SK-N-SH (cell line): ENCODE measurements at regions not wholly inside any gene's neighbourhood (a gene's known extent, or its start where the extent isn't known, plus 50 kb on each side); places are given as distances from the start of the nearest gene placed in this dataset.

Experiments used
- CTCF ChIA-PET: fragments of 300-600, 350-600 bp; formaldehyde crosslinking; extraction: SDS; loops from one replicate; lab custom pipeline; 2021; lab: Yijun Ruan, JAX
- POLR2A ChIA-PET: fragments of 350-600 bp; sonication (Branson Sonifier 250); formaldehyde crosslinking; extraction: SDS; loops from one replicate; lab custom pipeline; 2020; ENCODE audit warnings: antibody characterized with exemption, inconsistent platforms; lab: Yijun Ruan, JAX
- DNase-seq: peaks from one replicate; pipeline ENCODE4 v3.0.0; 2012
- H2AFZ ChIP-seq: fragments of 200-600 bp; sonication (generic); 2 replicates; pipeline ENCODE4 v1.8.1; 2016; ENCODE audit warnings: antibody characterized with exemption, mild to moderate bottlenecking, low read depth
- H3F3A ChIP-seq: fragments of 200-600 bp; sonication (generic); replicated peaks from 2 replicates; pipeline ENCODE3; 2016; ENCODE audit warnings: antibody characterized with exemption, mild to moderate bottlenecking; ENCODE audit not compliant: insufficient read depth
- H3K27ac ChIP-seq, 2 experiments: fragments of 200-500 bp in 1 of 2; fragments of 200-600 bp in 1 of 2; sonication (Bioruptor generic) in 1 of 2; sonication (generic), shearing (Covaris generic) in 1 of 2; 2 replicates each; pipeline versions ENCODE4 v1.5.1 to v1.6.1; 2014 to 2016; ENCODE audit warnings: low read depth in 2 of 2, inconsistent platforms in 1 of 2, low read length in 1 of 2, mild to moderate bottlenecking in 1 of 2, mixed read lengths in 1 of 2
- H3K27me3 ChIP-seq: fragments of 200-600 bp; sonication (generic), shearing (Covaris generic); 2 replicates; pipeline ENCODE4 v1.6.1; 2016; ENCODE audit warnings: mixed run types; ENCODE audit not compliant: insufficient read depth
- H3K36me3 ChIP-seq, 2 experiments: fragments of 200-500 bp in 1 of 2; fragments of 200-600 bp in 1 of 2; sonication (Bioruptor generic) in 1 of 2; sonication (generic) in 1 of 2; replicated peaks in 1 of 2; 2 replicates each; pipeline versions ENCODE3 to v1.5.1; 2014 to 2016; ENCODE audit warnings: low read length in 1 of 2, mild to moderate bottlenecking in 1 of 2; ENCODE audit not compliant: insufficient read depth in 2 of 2, control insufficient read depth in 1 of 2
- H3K4me1 ChIP-seq, 2 experiments: fragments of 200-500 bp in 1 of 2; fragments of 200-600 bp in 1 of 2; sonication (Bioruptor generic) in 1 of 2; sonication (generic), shearing (Covaris generic) in 1 of 2; 2 replicates each; pipeline versions ENCODE4 v1.5.1 to v1.6.1; 2014 to 2016; ENCODE audit warnings: low read depth in 1 of 2, low read length in 1 of 2, mixed run types in 1 of 2; ENCODE audit not compliant: insufficient read depth in 2 of 2, control insufficient read depth in 1 of 2
- H3K4me2 ChIP-seq: fragments of 200-600 bp; sonication (generic), shearing (Covaris generic); 2 replicates; pipeline ENCODE4 v1.6.1; 2017; ENCODE audit warnings: mixed run types
- H3K4me3 ChIP-seq, 2 experiments: fragments of 200-500 bp in 1 of 2; fragments of 200-600 bp in 1 of 2; sonication (Bioruptor generic) in 1 of 2; sonication (generic), shearing (Covaris generic) in 1 of 2; 2 replicates each; pipeline versions ENCODE4 v1.5.1 to v1.8.1; 2014 to 2016; ENCODE audit warnings: low read depth in 2 of 2, inconsistent platforms in 1 of 2, low read length in 1 of 2, mild to moderate bottlenecking in 1 of 2, mixed read lengths in 1 of 2, moderate library complexity in 1 of 2
- H3K79me2 ChIP-seq: fragments of 200-600 bp; sonication (generic); 2 replicates; pipeline ENCODE4 v1.8.1; 2017; ENCODE audit warnings: mild to moderate bottlenecking; ENCODE audit not compliant: insufficient read depth
- H3K9ac ChIP-seq: fragments of 200-600 bp; sonication (generic); 2 replicates; pipeline ENCODE4 v1.6.1; 2017; ENCODE audit warnings: mixed run types
- H3K9me2 ChIP-seq: fragments of 200-600 bp; sonication (generic); 2 replicates; pipeline ENCODE4 v1.6.1; 2017; ENCODE audit warnings: mixed run types
- H3K9me3 ChIP-seq: fragments of 200-600 bp; sonication (generic); 2 replicates; pipeline ENCODE4 v1.6.1; 2017; ENCODE audit warnings: mixed run types, mild to moderate bottlenecking, moderate library complexity
- H4K20me1 ChIP-seq: fragments of 200-600 bp; sonication (generic); 2 replicates; pipeline ENCODE4 v1.6.1; 2017; ENCODE audit warnings: mild to moderate bottlenecking, mixed run types; ENCODE audit not compliant: insufficient read depth
- EZH2phosphoT487 ChIP-seq: fragments of 200-600 bp; sonication (generic); IDR thresholded peaks from 2 replicates; pipeline ENCODE4 v1.6.1; 2017; ENCODE audit warnings: low read depth, mixed run types, mild to moderate bottlenecking, antibody characterized with exemption, moderate library complexity, borderline replicate concordance
- FOXM1 ChIP-seq: IDR thresholded peaks from 2 replicates; pipeline ENCODE4 v1.4.0; 2012; ENCODE audit warnings: low read depth, mild to moderate bottlenecking
- MXI1 ChIP-seq: IDR thresholded peaks from 2 replicates; pipeline ENCODE4 v1.6.1; 2012; ENCODE audit warnings: mild to moderate bottlenecking, low read depth, low read length, improper control_type of control experiment
- PBX3 ChIP-seq: IDR thresholded peaks from 2 replicates; pipeline ENCODE4; 2012
- POLR2AphosphoS5 ChIP-seq: IDR thresholded peaks from 2 replicates; pipeline ENCODE4 v1.6.1; 2012; ENCODE audit warnings: low read depth, low read length
- RFX5 ChIP-seq: IDR thresholded peaks from 2 replicates; pipeline ENCODE4 v1.6.1; 2012; ENCODE audit warnings: mild to moderate bottlenecking, improper control_type of control experiment, low read length
- SIN3A ChIP-seq: IDR thresholded peaks from 2 replicates; pipeline ENCODE4 v1.6.1; 2012; ENCODE audit warnings: low read depth, mild to moderate bottlenecking, low read length, moderate library complexity, borderline replicate concordance
- SMC3 ChIP-seq: IDR thresholded peaks from 2 replicates; pipeline ENCODE4 v1.6.1; 2012; ENCODE audit warnings: low read depth, low read length, improper control_type of control experiment
- TEAD4 ChIP-seq: IDR thresholded peaks from 2 replicates; pipeline ENCODE4 v1.4.0; 2012; ENCODE audit warnings: mild to moderate bottlenecking, borderline replicate concordance; ENCODE audit not compliant: insufficient read depth
- USF1 ChIP-seq: IDR thresholded peaks from 2 replicates; pipeline ENCODE4 v1.4.0; 2012; ENCODE audit warnings: low read depth, borderline replicate concordance
- YY1 ChIP-seq: IDR thresholded peaks from 2 replicates; pipeline ENCODE4 v1.4.0; 2012; ENCODE audit warnings: low read depth, mild to moderate bottlenecking
- WGBS: methylation state at CpG from one replicate; pipeline ENCODE4 v1.1.6; 2017; ENCODE audit warnings: low lambda C conversion rate; 5-methylcytosine and 5-hydroxymethylcytosine counted together

- WGBS: 16% methylated on average over 3 of the region's 3 CpGs
- Histone ChIP-seq H2AFZ (no peak overlapping the region), H3K4me2 (no peak overlapping the region), H4K20me1 (no peaks in the 10 kb centered on the region), H3K9ac (no peak overlapping the region), H3K79me2 (no peaks in the 10 kb centered on the region), H3K4me1 (no peaks in the 10 kb centered on the region; a peak in 1 of 4 replicates), H3K4me3 (no peak overlapping the region), H3K27ac (no peak overlapping the region), H3K27me3 (no peaks in the 10 kb centered on the region), H3K9me2 (no peaks in the 10 kb centered on the region), H3K9me3 (no peaks in the 10 kb centered on the region), H3F3A (no peaks in the 10 kb centered on the region), H3K36me3 (no peaks in the 10 kb centered on the region)
- TF ChIP-seq POLR2AphosphoS5: no peak
- TF ChIP-seq MXI1: no peak
- TF ChIP-seq PBX3: no peak
- no peak for TF ChIP-seq EZH2phosphoT487
- TF ChIP-seq SMC3: no peak
- TF ChIP-seq YY1: no peak
- no peak for TF ChIP-seq USF1
- TF ChIP-seq SIN3A: no peak
- CTCF ChIA-PET: no interaction called here
- POLR2A ChIA-PET: no interaction called here
- DNase-seq: no peak
Measured at GRCh38 chr2:53242090-53242489, 525.5 kb upstream of the CHAC2 start.

- H3K27ac ChIP-seq: no peak overlapping the region
- ChIA-PET POLR2A (no interaction called here), CTCF (no interaction called here)
- no peaks in the 10 kb centered on the region for H3K4me1 ChIP-seq
- no peak overlapping the region for H3K4me3 ChIP-seq
- H3K9me3 ChIP-seq: no peaks in the 10 kb centered on the region
- H3F3A ChIP-seq: no peaks in the 10 kb centered on the region
- no peak for DNase-seq
- 7% methylated on average over 1 of the region's 1 CpG for WGBS
- H3K9ac ChIP-seq: no peak overlapping the region
- TF ChIP-seq TEAD4 (no peak), RFX5 (no peak), FOXM1 (no peak)
- H3K79me2 ChIP-seq: no peaks in the 10 kb centered on the region
- no peaks in the 10 kb centered on the region; the same call in 1 of the 2 replicates for H3K27me3 ChIP-seq
- H2AFZ ChIP-seq: no peak overlapping the region
- no peaks in the 10 kb centered on the region for H3K9me2 ChIP-seq
- H4K20me1 ChIP-seq: no peaks in the 10 kb centered on the region
- H3K36me3 ChIP-seq: no peaks in the 10 kb centered on the region
- H3K4me2 ChIP-seq: no peak overlapping the region
Measured at GRCh38 chr2:53235836-53236582, 531.6 kb upstream of the CHAC2 start.
